ENCODE measurements at regions not wholly inside any gene's neighbourhood (a gene's known extent, or its start where the extent isn't known, plus 50 kb on each side); places are given as distances from the start of the nearest gene placed in this dataset.

- no peak for DNase-seq (ENCODE audit: low read depth in 4 of 4, low spot score in 2 of 4)
Observed at GRCh38 chr10:130771491-130771946, 540.0 kb downstream of the TCERG1L start.

- no peak for DNase-seq (ENCODE audit: low read depth in 4 of 4, low spot score in 2 of 4)
Observed at GRCh38 chr10:130772056-130772455, 539.5 kb downstream of the TCERG1L start.

- DNase-seq (ENCODE audit: low read depth in 4 of 4, low spot score in 2 of 4) = no peak
Observed at GRCh38 chr10:130772676-130773075, 538.8 kb downstream of the TCERG1L start.

GRCh38 chr10:130773941-130774340 lies 537.6 kb downstream of the TCERG1L start:
- DNase-seq (ENCODE audit: low read depth in 4 of 4, low spot score in 2 of 4) = no peak

GRCh38 chr10:130774871-130775270 lies 536.6 kb downstream of the TCERG1L start:
- DNase-seq (ENCODE audit: low read depth in 4 of 4, low spot score in 2 of 4) = no peak

GRCh38 chr10:130775311-130775710 lies 536.2 kb downstream of the TCERG1L start:
- no peak for DNase-seq (ENCODE audit: low read depth in 4 of 4, low spot score in 2 of 4)

- DNase-seq (ENCODE audit: low read depth in 4 of 4, low spot score in 2 of 4) = no peak
Observed at GRCh38 chr10:130776724-130777123, 534.8 kb downstream of the TCERG1L start.

- no peak for DNase-seq (ENCODE audit: low read depth in 4 of 4, low spot score in 2 of 4)
Observed at GRCh38 chr10:130777507-130778165, 533.9 kb downstream of the TCERG1L start.

- no peak for DNase-seq (ENCODE audit: low read depth in 4 of 4, low spot score in 2 of 4)
Observed at GRCh38 chr10:130778166-130778545, 533.4 kb downstream of the TCERG1L start.

GRCh38 chr10:130780763-130781162 lies 530.8 kb downstream of the TCERG1L start:
- no peak for DNase-seq (ENCODE audit: low read depth in 4 of 4, low spot score in 2 of 4)

- DNase-seq (ENCODE audit: low read depth in 4 of 4, low spot score in 2 of 4) = no peak
Observed at GRCh38 chr10:130781206-130781605, 530.3 kb downstream of the TCERG1L start.

GRCh38 chr10:130781623-130782022 lies 529.9 kb downstream of the TCERG1L start:
- DNase-seq (ENCODE audit: low read depth in 4 of 4, low spot score in 2 of 4) = no peak

GRCh38 chr10:130782467-130782866 lies 529.1 kb downstream of the TCERG1L start:
- DNase-seq (ENCODE audit: low read depth in 4 of 4, low spot score in 2 of 4) = no peak

- no peak for DNase-seq (ENCODE audit: low read depth in 4 of 4, low spot score in 2 of 4)
Observed at GRCh38 chr10:130784326-130784725, 527.2 kb downstream of the TCERG1L start.

- no peak for DNase-seq (ENCODE audit: low read depth in 4 of 4, low spot score in 2 of 4)
Observed at GRCh38 chr10:130786365-130786966, 525.1 kb downstream of the TCERG1L start.

- DNase-seq (ENCODE audit: low read depth in 4 of 4, low spot score in 2 of 4) = no peak
Observed at GRCh38 chr10:130787243-130787642, 524.3 kb downstream of the TCERG1L start.

- DNase-seq (ENCODE audit: low read depth in 4 of 4, low spot score in 2 of 4) = no peak
Observed at GRCh38 chr10:130787821-130788220, 523.7 kb downstream of the TCERG1L start.

GRCh38 chr10:130790339-130790738 lies 521.2 kb downstream of the TCERG1L start:
- DNase-seq (ENCODE audit: low read depth in 4 of 4, low spot score in 2 of 4) = no peak

- no peak for DNase-seq (ENCODE audit: low read depth in 4 of 4, low spot score in 2 of 4)
Observed at GRCh38 chr10:130792096-130792845, 519.2 kb downstream of the TCERG1L start.

- no peak for DNase-seq (ENCODE audit: low read depth in 4 of 4, low spot score in 2 of 4)
Observed at GRCh38 chr10:130795819-130796218, 515.7 kb downstream of the TCERG1L start.

- DNase-seq (ENCODE audit: low read depth in 4 of 4, low spot score in 2 of 4) = no peak
Observed at GRCh38 chr10:130799532-130799931, 512.0 kb downstream of the TCERG1L start.

GRCh38 chr10:130800281-130800680 lies 511.2 kb downstream of the TCERG1L start:
- DNase-seq (ENCODE audit: low read depth in 4 of 4, low spot score in 2 of 4) = no peak

Data from left renal cortex interstitium (tissue), 4 donors.